Peyer's patch (tissue), 4 donors: ENCODE measurements at regions not wholly inside any gene's neighbourhood (a gene's known extent, or its start where the extent isn't known, plus 50 kb on each side); places are given as distances from the start of the nearest gene placed in this dataset.

Experiments
- DNase-seq, 3 donors: peaks; one replicate each; pipeline ENCODE4 v3.0.0-alpha.2; 2017 to 2019
- H3K27ac ChIP-seq, 4 donors: fragments of 200-600 bp; sonication (generic); one replicate each; pipeline ENCODE4 v1.5.1; 2016 to 2019
- H3K27me3 ChIP-seq, 2 donors: fragments of 200-600 bp; sonication (generic); one replicate each; pipeline ENCODE4 v1.5.1; 2019
- H3K36me3 ChIP-seq, 3 donors: fragments of 200-600 bp; sonication (generic); one replicate each; pipeline ENCODE4 v1.5.1; 2016 to 2019
- H3K4me1 ChIP-seq, 4 donors: fragments of 200-600 bp; sonication (generic); one replicate each; pipeline ENCODE4 v1.5.1; 2016 to 2019
- H3K4me3 ChIP-seq, 4 donors: fragments of 200-600 bp; sonication (generic); 1 replicate in 3 of 4; 2 replicates in 1 of 4; pipeline ENCODE4 v1.5.1; 2016 to 2019; ENCODE audit warnings: mild to moderate bottlenecking in 1 of 4
- H3K9me3 ChIP-seq, 4 donors: fragments of 200-600 bp; sonication (generic); one replicate each; pipeline ENCODE4 v1.5.1; 2016 to 2019; ENCODE audit warnings: mild to moderate bottlenecking in 1 of 4
- POLR2A ChIP-seq, 2 donors: fragments of 450-650 bp; IDR thresholded peaks; one replicate each; pipeline ENCODE4 v1.5.1; 2017; ENCODE audit warnings: antibody characterized with exemption in 2 of 2, mild to moderate bottlenecking in 2 of 2, moderate library complexity in 2 of 2
- TF ChIP-seq, protein P1 (sequence below), 6 experiments: fragments of 450-650 bp in 4 of 6; fragments of 200-600 bp in 2 of 6; sonication (generic) in 1 of 6; IDR thresholded peaks; one replicate each; pipeline ENCODE4 v1.5.1; 2017 to 2019; ENCODE audit warnings: antibody characterized with exemption in 6 of 6, mild to moderate bottlenecking in 3 of 6, moderate library complexity in 1 of 6

DNA sequence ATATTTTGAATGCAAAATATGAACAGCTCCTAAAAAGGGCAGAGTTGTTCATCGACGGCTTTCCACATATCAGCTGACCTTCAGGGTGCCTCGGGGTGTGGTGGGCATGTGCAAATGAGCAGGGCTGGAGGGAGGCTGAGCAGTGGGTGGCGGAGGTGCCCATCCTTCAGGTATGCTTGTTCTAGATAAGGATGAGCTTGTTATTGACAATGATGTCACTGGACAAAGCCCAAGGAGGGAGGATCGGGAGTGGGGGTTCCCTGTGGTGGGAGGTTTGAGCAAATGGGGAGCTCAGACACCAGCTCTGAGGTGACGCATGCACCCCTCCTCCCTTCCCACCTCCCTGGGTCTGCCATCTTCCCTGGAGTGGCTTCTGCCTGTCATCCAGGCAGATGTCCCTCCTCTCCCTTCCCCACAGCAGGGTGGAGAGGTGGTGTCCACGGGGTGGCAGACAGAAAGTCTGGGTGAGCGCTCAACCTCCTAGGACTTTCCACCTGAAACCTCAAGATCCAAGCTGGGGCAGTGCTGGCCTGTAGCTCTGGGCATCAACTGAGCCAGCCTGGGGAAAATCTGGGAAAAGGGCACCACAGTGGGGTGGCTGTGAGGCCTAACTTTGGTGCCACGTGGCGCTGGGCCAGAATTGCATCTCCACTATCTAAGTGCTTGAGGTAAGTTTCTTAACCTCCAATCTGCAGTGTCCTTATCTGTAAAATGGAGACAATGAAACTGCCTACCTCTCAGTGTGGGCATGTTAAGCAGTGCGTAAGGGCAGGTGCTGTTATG is 106.3 kb upstream of the THY1 start:
- Histone ChIP-seq H3K9me3 (no peaks in the 10 kb centered on the region), H3K36me3 (no peaks in the 10 kb centered on the region), H3K4me1 (no peaks in the 10 kb centered on the region), H3K27me3 (no peaks in the 10 kb centered on the region), H3K4me3 (no peak overlapping the region), H3K27ac (no peak overlapping the region)
- no peak for DNase-seq
- TF ChIP-seq, protein P1, sequence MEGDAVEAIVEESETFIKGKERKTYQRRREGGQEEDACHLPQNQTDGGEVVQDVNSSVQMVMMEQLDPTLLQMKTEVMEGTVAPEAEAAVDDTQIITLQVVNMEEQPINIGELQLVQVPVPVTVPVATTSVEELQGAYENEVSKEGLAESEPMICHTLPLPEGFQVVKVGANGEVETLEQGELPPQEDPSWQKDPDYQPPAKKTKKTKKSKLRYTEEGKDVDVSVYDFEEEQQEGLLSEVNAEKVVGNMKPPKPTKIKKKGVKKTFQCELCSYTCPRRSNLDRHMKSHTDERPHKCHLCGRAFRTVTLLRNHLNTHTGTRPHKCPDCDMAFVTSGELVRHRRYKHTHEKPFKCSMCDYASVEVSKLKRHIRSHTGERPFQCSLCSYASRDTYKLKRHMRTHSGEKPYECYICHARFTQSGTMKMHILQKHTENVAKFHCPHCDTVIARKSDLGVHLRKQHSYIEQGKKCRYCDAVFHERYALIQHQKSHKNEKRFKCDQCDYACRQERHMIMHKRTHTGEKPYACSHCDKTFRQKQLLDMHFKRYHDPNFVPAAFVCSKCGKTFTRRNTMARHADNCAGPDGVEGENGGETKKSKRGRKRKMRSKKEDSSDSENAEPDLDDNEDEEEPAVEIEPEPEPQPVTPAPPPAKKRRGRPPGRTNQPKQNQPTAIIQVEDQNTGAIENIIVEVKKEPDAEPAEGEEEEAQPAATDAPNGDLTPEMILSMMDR (IDR thresholded peaks at IDR 0.05): no peak
- no peak for TF ChIP-seq POLR2A (IDR thresholded peaks at IDR 0.05)

GRCh38 chr11:119525867-119526196 is 102.9 kb upstream of the THY1 start:
- Histone ChIP-seq H3K9me3 (no peaks in the 10 kb centered on the region), H3K27ac (no peak overlapping the region), H3K4me1 (no peaks in the 10 kb centered on the region), H3K36me3 (no peaks in the 10 kb centered on the region), H3K27me3 (no peaks in the 10 kb centered on the region), H3K4me3 (no peak overlapping the region)
- peak in 1 of 3 donors; percentile 18 for DNase-seq
- TF ChIP-seq POLR2A (IDR thresholded peaks at IDR 0.05): no peak
- TF ChIP-seq, protein P1 (IDR thresholded peaks at IDR 0.05): no peak

DNA sequence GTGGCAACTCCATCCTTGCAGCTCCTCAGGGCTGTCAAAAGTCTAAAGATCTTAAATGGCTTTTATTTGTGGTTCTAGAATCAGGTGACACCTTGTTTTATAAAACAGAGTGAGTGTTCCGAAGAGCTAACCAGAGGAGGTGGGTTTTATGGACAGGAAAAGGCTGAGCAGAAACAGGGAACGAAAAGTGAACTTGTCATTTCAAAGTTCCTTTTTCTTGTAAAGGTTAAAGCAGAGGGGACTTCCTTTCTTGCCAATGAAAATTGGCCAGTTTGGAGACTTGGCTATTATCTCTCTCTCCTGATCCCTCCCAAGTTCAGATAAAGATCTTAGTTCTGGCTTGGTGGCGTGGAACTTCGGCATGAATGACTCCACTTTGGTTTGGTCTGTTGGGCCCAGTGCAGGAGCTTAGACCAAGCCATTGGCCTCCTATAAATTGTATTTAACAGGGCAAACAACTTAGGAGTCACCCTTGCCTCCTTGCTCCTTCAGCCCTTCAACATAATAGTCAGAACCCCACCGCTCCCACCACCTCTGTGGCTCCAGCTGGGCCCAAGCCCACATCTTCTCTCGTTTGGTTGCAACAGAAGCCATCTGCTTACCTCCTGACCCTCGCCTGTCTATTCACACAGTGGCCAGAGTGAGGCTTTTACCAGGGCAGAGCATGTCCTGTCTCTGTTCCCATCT is 102.4 kb upstream of the THY1 start:
- H3K27ac ChIP-seq: no peak overlapping the region
- no peaks in the 10 kb centered on the region for H3K9me3 ChIP-seq
- no peak for TF ChIP-seq POLR2A (IDR thresholded peaks at IDR 0.05)
- no peak overlapping the region for H3K4me3 ChIP-seq
- no peaks in the 10 kb centered on the region for H3K27me3 ChIP-seq
- no peaks in the 10 kb centered on the region for H3K4me1 ChIP-seq
- H3K36me3 ChIP-seq: no peaks in the 10 kb centered on the region
- DNase-seq: no peak

DNA sequence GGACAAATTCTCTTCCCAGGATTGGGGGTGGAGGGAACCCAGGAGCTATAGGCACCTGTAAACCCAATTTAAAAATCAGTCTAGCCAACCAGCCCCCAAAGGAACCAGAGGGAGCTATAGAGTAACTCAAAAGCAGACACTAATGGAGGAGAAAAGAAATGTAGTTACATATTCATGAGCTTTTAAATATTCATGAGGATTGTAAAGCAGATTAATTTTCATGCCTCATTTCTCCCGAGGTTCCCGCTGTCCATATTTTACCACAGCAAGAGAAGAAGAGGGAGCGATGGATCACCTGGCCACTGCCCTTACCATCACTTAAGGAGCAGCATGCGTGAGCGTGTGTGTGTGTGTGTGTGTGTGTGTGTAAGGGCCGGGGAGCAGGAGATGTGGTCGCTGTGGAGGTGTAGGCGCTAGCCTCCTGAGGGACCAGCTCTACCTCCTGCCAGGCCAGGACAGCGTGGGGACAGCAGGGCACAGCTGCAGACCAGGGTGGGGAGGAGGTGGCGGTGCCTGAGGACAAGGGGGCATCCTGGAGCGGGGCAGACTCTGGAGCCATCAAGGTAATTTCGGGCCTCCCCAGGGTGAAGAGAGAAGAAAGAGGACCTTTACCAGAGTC is 100.7 kb upstream of the THY1 start:
- DNase-seq: no peak
- TF ChIP-seq, protein P1 (IDR thresholded peaks at IDR 0.05): no peak
- TF ChIP-seq POLR2A (IDR thresholded peaks at IDR 0.05): no peak

GRCh38 chr11:119522609-119523008 is 99.6 kb upstream of the THY1 start:
- Histone ChIP-seq H3K9me3 (no peaks in the 10 kb centered on the region), H3K4me3 (no peak overlapping the region), H3K4me1 (no peaks in the 10 kb centered on the region), H3K36me3 (no peaks in the 10 kb centered on the region), H3K27me3 (no peaks in the 10 kb centered on the region), H3K27ac (no peak overlapping the region)
- TF ChIP-seq, protein P1 (IDR thresholded peaks at IDR 0.05): no peak
- TF ChIP-seq POLR2A (IDR thresholded peaks at IDR 0.05): no peak
- no peak for DNase-seq

More for the DNA sequence above, 100.7 kb upstream of the THY1 start:
- Histone ChIP-seq H3K4me1 (no peaks in the 10 kb centered on the region), H3K4me3 (no peak overlapping the region), H3K27me3 (no peaks in the 10 kb centered on the region), H3K36me3 (no peaks in the 10 kb centered on the region), H3K9me3 (no peaks in the 10 kb centered on the region), H3K27ac (no peak overlapping the region)

DNA sequence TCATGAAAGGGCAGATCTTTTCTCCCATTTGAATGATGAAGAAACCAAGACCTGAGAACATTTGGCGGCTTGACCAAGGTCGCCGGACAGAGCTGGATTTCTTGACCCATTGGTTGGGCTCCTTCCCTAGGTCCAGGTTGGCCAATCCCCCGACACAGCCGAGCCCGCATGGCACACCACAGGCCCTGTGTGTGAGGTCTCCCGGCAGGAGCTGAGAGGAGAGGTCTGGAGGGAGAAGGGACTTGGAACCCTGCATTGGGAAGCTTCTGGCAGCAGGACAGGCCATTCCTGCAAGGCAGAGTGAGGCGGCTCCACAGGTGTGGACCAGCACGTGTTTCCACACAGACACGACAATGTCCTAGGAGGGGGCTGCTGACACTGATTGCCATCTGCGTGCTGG is 98.6 kb upstream of the THY1 start:
- Histone ChIP-seq H3K9me3 (no peaks in the 10 kb centered on the region), H3K36me3 (no peaks in the 10 kb centered on the region), H3K27me3 (no peaks in the 10 kb centered on the region), H3K4me3 (no peak overlapping the region), H3K4me1 (no peaks in the 10 kb centered on the region), H3K27ac (no peak overlapping the region)
- no peak for TF ChIP-seq POLR2A (IDR thresholded peaks at IDR 0.05)
- TF ChIP-seq, protein P1 (IDR thresholded peaks at IDR 0.05): no peak
- DNase-seq: no peak
